ENCODE measurements at regions not wholly inside any gene's neighbourhood (a gene's known extent, or its start where the extent isn't known, plus 50 kb on each side); places are given as distances from the start of the nearest gene placed in this dataset.
"Not testable (repeated sequence)": the region's sequence is repeated elsewhere in the genome, so short reads cannot be mapped to it uniquely, and the experiment has no call there.

GRCh38 chr1:100791586-100791985 lies 72.0 kb downstream of the VCAM1 start:
- peak in 1 of 2 donors; percentile 25 for DNase-seq

- DNase-seq = no peak
These were observed 74.1 kb downstream of the VCAM1 start for GRCh38 chr1:100793659-100794058.

- DNase-seq = no peak
These were observed 75.5 kb downstream of the VCAM1 start for GRCh38 chr1:100794748-100795645.

- DNase-seq = no peak
These were observed 76.1 kb downstream of the VCAM1 start for GRCh38 chr1:100795646-100795985.

- DNase-seq = no peak
These were observed 76.5 kb downstream of the VCAM1 start for GRCh38 chr1:100796046-100796445.

- DNase-seq = no peak
These were observed 80.0 kb downstream of the VCAM1 start for GRCh38 chr1:100799548-100799947.

- DNase-seq = no peak
These were observed 80.5 kb downstream of the VCAM1 start for GRCh38 chr1:100799954-100800612.

GRCh38 chr1:100801256-100801655 lies 81.7 kb downstream of the VCAM1 start:
- DNase-seq = not testable (repeated sequence)

GRCh38 chr1:100803280-100803679 lies 83.7 kb downstream of the VCAM1 start:
- not testable (repeated sequence) for DNase-seq

- no peak for DNase-seq
These were observed 87.1 kb downstream of the VCAM1 start for GRCh38 chr1:100806601-100807000.

GRCh38 chr1:100810360-100810759 lies 84.3 kb downstream of the EXTL2 start:
- no peak for DNase-seq

- DNase-seq = no peak
These were observed 82.8 kb downstream of the EXTL2 start for GRCh38 chr1:100811808-100812207.

- peak; percentile 33 to 43 for DNase-seq
These were observed 79.7 kb downstream of the EXTL2 start for GRCh38 chr1:100814938-100815337.

GRCh38 chr1:100816049-100816448 lies 78.6 kb downstream of the EXTL2 start:
- DNase-seq = no peak

GRCh38 chr1:100820195-100820594 lies 74.4 kb downstream of the EXTL2 start:
- not testable (repeated sequence) for DNase-seq

- not testable (repeated sequence) for DNase-seq
These were observed 72.7 kb downstream of the EXTL2 start for GRCh38 chr1:100821919-100822318.
